IPS-NIHi11 (cell line): ENCODE measurements at regions not wholly inside any gene's neighbourhood (a gene's known extent, or its start where the extent isn't known, plus 50 kb on each side); places are given as distances from the start of the nearest gene placed in this dataset.
A peak's percentile ranks its signal among the peaks of the same experiment; 100 is the strongest.

Experiments used
- DNase-seq: peaks from one replicate; pipeline ENCODE4 v3.0.0; 2012; ENCODE audit warnings: mixed read lengths, low spot score

GRCh38 chr14:51546603-51547258, 105.0 kb upstream of the FRMD6 start:
- no peak for DNase-seq

DNA sequence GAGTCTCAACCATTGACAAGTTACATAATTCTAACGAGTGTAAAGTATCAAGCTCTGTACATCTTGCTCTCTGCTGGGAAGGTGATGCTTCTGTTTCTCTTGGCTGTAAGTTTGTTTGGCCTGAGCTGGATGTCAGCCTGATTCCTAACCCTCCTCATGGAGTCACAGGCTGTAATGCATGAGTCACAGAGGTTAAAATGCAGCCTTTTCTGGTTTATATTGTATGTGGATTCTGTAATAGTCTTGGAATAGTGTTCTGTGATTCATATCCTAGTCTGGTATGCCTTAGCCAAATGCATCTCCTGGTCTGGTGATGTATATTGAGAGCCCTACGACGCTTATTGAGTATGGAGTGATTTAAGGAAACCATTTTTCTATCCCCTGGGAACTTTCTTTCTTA, 104.5 kb upstream of the FRMD6 start:
- DNase-seq, result no peak

DNA sequence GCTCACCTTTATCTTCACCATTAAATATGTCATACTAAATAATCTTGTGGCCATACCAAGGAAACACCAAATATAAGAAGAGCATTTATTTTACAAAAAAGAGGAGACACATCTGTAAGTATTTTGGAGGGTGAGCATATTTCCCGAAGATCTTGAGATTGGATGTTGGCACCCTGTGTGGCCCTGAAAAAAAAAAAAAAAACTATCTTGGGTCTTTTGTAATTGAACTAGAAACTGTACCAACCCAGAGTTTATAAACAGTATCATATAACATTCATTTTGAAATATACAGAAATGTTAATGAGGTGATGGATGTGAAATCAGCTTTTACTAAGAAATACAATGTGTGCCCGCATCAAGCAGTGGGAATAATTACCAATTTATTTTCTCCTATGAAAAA, 104.0 kb upstream of the FRMD6 start:
- DNase-seq, result no peak

- no peak for DNase-seq
Measured at GRCh38 chr14:51548187-51548586, 103.5 kb upstream of the FRMD6 start.

- DNase-seq, result no peak
Measured at GRCh38 chr14:51550636-51551035, 101.1 kb upstream of the FRMD6 start.

DNA sequence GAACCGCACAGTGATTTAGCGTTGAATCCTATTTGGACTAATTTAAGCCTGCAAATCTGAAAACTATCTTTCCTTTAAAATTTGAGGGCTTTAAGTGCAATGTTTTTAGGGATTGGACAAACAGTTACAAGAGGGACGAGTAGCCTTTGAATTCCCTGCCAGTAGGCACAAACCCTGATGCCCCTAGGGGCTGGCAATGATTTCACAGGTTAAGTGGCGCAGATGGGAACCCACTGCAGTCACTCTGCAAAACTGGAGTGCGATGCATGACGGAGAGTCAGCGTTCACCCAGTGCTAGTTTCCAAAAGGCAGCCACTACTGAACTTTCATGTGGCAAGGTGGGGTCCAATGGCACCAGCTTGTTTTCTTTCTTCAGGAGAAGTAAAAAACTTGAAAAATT, 99.4 kb upstream of the FRMD6 start:
- peak; percentile 26 for DNase-seq

DNA sequence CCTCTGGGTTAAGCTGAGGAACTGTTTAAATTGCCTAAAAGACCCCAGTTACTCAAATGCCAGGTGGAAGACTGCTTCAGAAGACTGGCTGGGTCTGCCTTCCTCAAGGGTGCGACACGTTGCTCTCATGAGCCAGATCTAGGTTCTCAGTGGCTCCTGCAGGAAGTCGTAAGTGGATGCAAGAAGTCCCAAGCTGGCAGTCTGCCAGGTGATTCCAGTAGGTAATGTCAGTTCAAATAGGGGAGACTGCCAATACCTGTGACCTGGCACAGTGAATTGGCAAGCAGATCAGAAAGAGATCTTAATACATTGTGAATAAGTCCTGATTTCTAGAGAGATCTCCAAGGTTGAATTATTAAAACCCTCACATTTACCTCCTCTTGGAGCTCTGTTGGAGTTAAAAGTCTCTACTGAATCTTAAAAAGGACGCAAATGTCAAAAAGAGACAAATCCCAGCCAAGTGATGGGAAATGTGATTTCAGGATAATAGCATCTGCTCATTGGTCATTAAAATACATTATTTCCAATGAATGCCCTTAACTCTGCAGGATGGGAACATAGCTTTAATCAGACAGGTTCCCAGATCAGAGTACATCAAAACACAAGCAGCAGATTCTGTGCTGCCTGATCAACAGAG, 98.8 kb upstream of the FRMD6 start:
- DNase-seq, result no peak

DNA sequence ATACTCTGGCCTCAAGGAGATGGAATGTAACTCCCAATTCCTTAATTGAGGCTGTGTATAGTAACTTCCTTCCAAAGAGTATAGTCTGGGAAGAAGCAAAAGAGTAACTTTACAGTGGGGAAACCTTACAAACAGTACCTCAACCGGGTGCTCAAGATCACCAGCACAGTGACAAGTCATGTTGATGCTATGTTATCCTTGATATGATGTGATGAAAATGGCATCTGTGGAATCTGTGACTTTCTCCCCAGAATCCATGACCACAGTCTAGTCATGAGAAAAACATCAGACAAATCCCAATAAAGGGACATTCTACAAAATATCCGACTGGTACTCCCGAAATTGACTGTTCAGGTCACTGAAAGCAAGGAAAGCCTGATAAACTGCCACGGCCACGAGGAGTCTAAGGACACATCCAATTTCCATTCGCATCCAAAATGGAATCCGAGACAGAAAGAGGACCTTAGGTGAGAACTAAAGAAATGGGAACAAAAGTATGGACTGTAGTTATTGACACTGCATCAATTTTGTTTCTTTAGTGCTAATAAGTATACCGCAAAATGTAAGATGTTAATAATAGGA, 97.3 kb upstream of the FRMD6 start:
- DNase-seq, result no peak

GRCh38 chr14:51554953-51555352, 96.8 kb upstream of the FRMD6 start:
- peak; percentile 17 for DNase-seq

GRCh38 chr14:51561141-51561540, 90.6 kb upstream of the FRMD6 start:
- DNase-seq, result no peak

DNA sequence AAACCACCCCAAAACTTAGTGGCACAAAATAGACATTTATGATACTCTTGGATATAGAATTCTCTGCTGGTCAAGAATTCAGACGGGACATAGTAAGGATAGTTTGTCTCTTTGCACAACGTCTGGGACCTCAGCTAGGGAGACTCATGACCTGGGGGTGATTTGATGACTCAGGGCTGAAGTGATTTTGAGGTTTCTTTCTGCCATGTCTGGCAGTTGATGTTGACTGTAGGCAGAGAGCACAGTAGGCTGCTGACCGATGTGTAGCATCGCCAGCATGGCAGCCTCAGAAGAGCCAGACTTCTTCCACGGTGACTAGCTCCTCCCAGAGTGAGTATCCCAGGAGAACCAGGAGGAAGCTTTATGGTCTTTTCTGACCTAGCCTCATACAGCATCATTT, 88.9 kb upstream of the FRMD6 start:
- no peak for DNase-seq

DNA sequence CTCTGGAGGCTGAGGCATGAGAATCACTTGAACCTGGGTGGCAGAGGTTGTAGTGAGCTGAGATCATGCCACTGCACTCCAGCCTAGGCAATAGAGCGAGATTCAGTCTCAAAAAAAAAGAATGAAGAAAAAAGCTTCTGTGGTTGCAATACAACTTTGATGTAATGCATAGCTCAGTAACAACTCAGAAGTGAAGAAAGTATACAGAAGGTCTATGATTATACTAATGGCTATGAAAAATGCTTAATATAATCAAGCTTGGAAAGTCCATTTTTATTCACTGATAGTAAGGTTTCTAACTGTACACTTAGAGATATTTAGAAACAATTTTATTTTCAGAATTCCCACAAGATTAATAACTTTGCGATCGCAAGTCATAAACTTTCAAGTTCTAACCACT, 88.2 kb upstream of the FRMD6 start:
- no peak for DNase-seq

DNA sequence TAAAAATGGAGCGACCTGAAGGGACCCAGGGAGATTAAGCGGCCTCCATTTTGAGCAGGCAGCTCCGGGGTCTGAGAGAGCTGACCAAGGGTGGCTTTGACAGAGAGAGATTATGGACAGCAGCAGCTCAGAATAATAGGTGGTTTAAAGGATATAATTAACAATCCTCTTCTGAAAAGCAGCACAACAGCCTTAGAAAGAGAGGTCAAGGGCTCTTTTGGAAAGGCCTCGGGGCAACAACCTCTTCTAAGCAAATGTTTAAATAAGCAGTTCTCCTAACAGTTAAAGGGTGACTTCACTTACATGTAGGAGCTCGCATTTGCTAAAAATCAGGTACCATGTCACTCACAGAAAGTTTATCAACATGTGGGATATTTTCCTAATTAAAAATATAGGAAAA, 87.2 kb upstream of the FRMD6 start:
- no peak for DNase-seq

- peak; percentile 33 for DNase-seq
Measured at GRCh38 chr14:51564986-51565604, 86.6 kb upstream of the FRMD6 start.

- no peak for DNase-seq
Measured at GRCh38 chr14:51566831-51567582, 84.7 kb upstream of the FRMD6 start.

DNA sequence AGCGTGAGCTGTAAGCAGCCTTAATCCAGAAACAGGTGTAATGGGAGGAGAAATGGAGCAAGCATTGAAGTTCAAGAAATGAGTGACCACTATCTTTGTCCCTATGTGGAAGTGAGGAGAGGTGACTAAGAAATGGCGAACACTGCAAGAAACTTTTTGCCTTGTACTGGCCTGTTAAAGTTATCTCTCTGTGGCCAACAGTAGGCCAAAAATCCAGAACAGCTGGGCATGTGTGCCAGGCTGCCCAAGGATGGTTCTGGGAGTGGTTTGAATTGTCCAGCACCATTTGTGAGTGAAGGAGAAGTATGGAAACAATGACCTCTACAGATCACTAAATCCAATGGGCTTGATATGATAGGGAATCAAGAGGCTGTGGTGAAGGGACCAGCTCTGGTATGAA, 83.3 kb upstream of the FRMD6 start:
- DNase-seq, result no peak

DNA sequence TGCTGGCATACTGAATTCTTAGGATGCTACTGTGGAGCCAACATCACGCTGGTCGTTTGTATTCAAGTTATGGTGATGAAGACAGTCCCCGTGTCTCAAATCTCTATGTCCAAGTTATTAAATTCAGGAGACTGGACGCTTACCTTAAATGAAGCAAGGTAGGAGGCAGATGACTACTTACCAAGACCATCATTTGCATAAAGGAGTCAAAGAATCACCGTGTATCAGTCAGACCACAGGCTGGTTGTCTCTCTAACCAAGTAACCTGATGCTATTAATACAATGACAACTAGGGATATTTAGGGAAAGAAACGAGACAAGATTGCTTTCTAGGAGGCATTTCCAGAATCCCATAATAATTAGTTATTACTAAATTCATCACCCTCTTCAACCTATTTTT, 78.1 kb upstream of the FRMD6 start:
- DNase-seq, result no peak

DNA sequence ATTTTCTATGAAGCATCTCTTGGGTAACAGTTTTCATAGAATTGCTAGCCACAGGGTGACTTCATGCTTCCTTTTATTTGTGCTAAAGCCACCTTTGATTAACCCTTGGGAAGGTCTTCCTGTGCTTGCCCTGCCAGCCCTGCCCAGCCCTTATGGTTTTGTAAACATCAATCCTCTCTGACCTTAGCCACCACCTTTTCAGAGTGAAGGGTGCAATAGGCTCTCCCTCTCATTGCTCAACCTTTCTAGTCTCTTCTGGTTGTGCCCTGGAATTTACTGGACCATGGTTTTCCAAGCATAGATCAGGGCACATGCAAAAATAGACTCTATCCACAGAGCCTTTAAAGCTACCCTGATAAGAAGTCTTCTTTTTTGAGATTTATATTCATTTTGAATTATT, 77.7 kb upstream of the FRMD6 start:
- DNase-seq, result no peak

DNA sequence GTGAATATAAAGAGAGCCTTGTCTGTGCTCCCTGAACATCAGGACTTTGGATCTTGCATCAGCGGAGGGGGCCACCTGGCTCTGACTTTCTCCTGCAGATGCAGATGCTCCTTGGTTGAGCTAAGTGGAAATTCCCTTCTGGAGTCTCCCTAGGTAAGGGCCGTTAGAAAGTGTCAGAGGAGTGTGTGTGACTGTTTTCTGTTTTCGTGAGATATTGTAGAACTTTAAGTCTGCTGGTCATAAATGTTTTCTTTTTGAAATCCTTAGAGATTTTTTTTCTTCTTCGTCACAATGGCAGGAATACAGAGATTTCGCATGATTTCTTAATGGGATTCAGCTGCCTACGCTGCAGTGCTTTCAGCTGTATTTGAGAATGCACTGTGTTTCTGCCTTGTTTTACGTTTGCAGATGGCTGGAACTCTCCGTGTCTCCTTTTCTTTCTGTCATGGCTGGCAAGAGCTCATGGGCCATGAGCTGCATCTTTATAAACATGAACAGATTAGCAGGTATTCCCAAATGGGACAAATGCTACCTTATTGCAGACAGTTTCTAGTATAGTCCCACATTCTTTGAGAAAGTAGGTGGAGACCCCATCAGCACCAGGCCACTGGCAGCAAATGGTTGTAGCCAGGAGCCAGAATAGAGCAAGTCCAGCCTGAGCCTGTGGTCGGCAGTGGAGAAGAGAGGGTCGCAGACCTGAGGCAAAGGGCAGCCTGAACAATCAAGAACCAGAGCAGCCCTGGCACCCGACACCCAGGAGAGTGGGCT, 76.2 kb upstream of the FRMD6 start:
- DNase-seq, result no peak

DNA sequence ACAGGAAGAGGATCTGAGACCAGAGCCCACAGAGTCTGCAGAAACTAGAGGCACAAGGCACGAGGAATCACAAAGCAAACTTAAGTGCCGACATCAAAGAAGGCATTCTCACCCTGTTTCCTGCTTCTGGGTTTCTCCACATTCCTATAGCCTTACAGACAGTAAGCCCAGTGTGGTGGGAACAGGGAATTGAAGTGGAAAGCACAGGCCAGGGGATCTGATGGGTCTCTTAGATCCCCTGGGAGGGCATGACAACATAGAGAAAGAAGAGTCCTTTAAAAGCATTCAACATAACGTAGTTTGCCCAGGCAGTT, 75.6 kb upstream of the FRMD6 start:
- DNase-seq, result no peak

GRCh38 chr14:51576879-51577278, 74.8 kb upstream of the FRMD6 start:
- DNase-seq, result no peak

GRCh38 chr14:51578853-51579252, 72.9 kb upstream of the FRMD6 start:
- DNase-seq, result no peak
